ENCODE measurements at regions not wholly inside any gene's neighbourhood (a gene's known extent, or its start where the extent isn't known, plus 50 kb on each side); places are given as distances from the start of the nearest gene placed in this dataset.
A peak's percentile ranks its signal among the peaks of the same experiment; 100 is the strongest.
"Not testable (repeated sequence)": the region's sequence is repeated elsewhere in the genome, so short reads cannot be mapped to it uniquely, and the experiment has no call there.

DNA sequence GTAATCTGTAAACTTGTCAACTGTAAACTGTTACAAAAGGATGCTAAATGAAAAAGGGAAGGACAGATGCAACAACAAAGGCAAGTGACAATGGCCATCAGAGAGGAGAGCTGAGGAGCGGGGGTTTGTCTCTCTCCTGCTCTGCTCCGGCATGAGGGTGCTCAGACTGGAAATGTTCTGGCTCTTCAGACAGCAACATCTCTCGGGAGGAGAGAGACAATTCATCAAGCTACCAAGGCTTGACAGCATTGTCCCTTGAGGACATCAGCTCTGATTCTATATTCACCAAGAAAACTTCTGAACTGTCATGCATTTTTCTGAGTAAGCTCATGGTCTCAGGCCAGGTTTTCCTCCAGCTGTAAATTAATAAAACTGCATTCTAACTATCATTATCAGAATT lies 408.2 kb downstream of the IGSF11 start:
- no peak for DNase-seq (ENCODE audit: low read depth in 3 of 3, low spot score in 2 of 3)

DNA sequence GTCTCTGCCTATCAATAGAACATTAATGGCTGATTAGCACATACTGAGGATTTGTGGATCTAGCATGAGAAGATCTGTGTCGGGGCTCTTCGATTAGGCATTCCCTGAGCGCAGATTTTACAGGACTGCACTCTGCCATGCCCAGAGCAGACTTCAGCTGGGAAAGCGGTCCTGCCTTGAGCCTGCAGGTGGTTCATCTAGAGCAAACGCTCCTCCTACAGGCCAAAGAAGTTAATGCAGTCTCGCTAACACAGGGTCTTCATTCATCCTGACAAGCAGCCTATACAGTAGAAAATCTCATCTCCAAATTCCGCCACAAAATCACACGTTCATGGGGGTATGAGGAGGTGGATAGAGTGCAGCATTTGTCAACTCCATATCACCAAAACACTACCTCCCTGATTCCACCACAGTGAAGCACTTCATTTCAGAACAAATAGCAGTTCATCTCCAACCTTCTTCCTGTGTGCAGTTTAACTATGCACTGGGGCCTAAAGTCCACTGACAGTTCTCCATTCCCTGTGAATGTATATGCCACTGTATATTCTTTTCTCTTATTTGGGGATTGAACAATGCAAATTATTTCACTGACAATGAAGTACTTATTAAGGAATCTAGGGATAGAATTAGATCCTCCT lies 405.8 kb downstream of the IGSF11 start:
- peak; percentile 31 to 65 (median 62) for DNase-seq (ENCODE audit: low read depth in 3 of 3, low spot score in 2 of 3)

DNA sequence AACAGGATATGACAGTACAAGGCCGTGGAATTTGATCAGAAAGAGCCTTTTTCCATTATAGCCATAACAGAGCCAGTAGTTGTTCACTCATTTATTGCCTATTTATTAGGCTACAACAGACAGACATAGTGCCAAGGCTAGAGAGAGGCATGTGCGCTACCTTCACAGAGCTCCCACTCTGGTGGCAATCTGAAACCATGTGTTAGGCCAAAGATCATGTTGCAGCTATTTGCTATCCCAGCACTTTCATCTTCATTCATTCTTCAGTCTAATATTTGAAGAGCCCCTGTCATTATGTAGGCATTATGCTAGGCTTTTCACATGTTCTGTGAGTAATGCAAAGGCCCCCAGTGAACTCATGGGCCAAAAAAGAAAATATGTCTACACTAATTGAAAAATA lies 404.8 kb downstream of the IGSF11 start:
- no peak for DNase-seq (ENCODE audit: low read depth in 3 of 3, low spot score in 2 of 3)

DNA sequence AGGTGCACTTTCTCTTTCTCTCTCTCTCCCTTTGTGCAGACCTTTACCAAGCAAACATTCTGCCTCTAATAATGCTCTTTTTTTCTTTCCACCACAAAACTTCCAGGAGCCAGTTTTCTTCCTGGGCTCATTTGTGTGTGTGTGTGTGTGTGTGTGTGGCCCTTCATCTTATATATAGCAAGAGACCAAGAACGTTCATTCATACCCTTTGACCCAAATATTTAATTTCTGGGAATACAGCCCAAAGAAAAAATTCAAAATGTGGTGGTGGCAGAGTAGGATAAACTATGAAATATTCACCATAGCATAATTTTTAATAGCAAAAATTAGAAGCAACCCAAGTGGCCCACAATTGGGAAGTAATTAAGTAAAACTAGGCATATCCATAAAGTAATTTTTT lies 398.9 kb downstream of the IGSF11 start:
- no peak for DNase-seq (ENCODE audit: low read depth in 3 of 3, low spot score in 2 of 3)

DNA sequence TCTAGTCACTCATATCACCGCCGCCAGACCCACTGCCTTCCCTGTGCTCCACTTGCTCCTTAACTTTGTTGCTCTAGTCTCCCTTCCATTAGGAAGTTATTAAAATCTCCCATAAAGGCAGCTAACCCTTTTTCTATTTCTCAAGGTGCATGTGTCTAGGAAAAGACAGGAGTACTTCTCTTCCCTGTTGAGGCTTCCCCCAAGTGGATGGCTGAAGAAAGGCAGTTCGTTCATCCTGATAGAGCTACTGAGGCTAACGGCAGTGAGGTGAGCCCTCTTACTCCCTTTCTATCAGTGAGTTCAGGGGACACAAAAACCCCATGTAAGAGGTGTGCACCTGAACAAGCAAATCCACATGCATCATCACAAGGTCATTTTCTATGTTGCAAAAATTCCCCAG lies 397.8 kb downstream of the IGSF11 start:
- no peak for DNase-seq (ENCODE audit: low read depth in 3 of 3, low spot score in 2 of 3)

DNA sequence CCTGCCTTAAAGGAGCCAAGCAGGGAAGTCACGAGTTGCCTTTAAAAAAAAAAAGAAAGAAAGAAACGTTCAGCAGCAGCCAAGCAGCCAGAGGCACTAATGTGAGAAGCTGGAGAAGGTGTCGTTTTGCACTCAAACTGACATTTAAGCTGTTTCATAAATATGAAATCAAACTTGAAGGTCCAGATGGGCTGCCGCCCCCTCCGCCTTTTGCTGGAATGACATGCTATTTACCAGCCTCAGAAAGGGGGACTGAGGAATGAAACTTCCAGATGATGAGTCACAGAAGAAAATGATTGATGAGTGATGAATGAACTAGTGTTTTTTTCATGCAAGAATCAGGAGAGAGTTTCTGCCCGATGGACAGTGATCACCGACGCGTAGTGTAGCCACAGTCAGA lies 396.8 kb downstream of the IGSF11 start:
- DNase-seq (ENCODE audit: low read depth in 3 of 3, low spot score in 2 of 3): no peak

DNA sequence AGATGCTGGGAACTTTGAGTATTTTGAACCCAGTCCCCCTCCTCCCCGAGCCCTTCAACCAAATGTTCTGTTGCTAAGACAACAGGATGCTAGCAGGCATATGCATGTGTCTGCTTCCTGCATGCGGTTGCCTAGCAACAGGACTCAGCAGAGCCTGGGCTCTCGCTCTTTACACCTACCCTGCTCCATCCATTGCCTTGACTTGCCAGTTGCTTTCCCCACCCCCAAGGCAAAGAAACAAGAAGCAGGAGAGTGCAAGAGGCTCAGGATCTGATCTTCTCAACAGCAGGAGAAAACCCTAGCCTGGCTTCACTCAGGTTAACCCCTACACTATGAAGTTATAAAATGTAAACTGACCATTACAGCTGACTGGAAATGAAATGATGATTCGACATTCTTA lies 393.0 kb downstream of the IGSF11 start:
- peak in 2 of 3 donors; percentile 5 to 29 for DNase-seq (ENCODE audit: low read depth in 3 of 3, low spot score in 2 of 3)

DNA sequence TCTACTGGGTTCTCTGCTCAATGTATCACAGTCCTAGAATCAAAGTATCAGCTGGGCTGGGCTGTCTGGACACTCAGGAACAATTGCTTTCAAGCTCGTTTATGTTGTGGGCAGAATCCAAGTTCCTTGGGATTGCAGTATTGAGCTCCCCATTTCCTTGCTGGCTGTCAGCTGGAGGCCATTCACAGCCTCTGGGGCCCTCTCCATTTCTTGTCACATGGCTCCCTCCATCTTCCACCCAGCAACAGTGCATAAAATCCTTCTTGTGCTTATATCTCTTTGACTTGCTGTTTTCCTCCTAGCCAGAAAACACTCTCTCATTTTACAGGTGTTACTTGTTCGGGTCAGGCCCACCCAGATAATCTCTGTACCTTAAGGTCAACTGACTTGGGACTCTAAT lies 363.5 kb downstream of the IGSF11 start:
- DNase-seq (ENCODE audit: low read depth in 3 of 3, low spot score in 2 of 3): no peak

DNA sequence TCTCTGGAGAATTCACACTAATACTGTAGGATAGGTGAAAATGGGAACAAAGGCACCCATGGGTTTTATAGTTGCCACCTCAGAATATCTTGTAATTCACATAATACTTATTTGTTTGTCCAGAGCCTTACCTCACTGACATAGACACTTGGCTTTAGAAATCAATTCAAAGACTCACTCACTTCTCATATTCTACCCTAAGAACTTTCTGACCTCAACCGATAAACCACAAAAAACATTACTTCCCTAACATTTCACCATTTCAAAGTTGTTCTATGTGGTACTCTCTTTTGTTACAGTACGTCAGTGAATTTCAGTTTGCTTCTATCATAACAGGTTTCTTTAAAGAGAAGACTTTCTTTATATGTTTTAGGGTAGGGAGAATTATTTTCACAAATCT lies 359.3 kb downstream of the IGSF11 start:
- DNase-seq (ENCODE audit: low read depth in 3 of 3, low spot score in 2 of 3): no peak

DNA sequence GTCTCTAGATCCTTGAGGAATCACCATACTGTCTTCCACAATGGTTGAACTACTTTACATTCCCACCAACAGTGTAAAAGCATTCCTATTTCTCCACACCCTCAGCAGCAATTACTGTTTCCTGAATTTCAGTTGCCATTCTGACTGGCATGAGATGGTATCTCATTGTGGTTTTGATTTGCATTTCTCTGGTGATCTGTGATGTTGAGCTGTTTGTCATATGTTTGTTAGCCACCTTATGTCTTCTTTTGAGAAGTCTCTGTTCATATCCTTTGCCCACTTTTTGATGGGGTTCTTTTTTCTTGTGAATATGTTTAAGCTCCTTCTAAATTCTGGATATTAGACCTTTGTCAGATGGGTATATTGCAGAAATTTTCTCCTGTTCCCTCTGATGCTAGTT lies 356.0 kb downstream of the IGSF11 start:
- not testable (repeated sequence) for DNase-seq (ENCODE audit: low read depth in 3 of 3, low spot score in 2 of 3)

DNA sequence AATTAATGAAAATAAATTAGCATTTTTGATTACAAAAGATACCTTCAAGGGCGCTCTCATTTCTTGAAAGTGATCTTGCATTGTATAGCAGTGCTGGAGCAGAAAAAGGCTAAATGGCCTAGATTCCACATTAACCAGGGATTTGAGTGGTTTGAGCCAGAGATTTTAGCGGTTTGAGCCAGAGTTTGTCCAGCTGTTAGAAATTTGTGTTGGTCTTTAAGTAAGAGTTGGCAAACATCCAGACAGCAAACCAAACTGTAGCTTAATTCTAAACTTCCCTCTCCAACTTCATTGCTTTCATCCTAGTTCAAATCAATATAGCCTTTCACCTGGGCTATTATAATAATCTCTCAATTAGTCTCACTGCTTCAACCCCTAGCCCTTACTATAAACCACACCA lies 351.7 kb downstream of the IGSF11 start:
- DNase-seq (ENCODE audit: low read depth in 3 of 3, low spot score in 2 of 3): peak; percentile 29 to 49 (median 44)

DNA sequence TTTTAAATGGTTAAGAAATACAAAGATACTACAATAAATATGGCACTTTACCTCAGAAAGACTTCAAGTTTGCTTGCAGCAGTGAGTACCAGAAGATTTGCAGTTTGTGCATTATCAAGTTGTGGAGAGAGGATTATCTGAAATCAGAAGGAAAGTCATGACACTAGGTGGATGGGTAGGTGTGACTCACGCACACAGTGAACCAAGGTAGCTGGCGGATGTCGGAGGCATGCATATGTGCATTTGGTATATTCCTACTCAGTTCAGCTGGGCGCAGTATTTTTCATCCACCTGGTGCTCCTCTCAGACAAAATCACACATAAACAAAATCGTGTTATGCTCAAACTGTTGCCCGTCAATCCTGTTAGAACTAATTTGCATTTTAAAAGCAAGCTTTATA lies 351.0 kb downstream of the IGSF11 start:
- no peak for DNase-seq (ENCODE audit: low read depth in 3 of 3, low spot score in 2 of 3)

DNA sequence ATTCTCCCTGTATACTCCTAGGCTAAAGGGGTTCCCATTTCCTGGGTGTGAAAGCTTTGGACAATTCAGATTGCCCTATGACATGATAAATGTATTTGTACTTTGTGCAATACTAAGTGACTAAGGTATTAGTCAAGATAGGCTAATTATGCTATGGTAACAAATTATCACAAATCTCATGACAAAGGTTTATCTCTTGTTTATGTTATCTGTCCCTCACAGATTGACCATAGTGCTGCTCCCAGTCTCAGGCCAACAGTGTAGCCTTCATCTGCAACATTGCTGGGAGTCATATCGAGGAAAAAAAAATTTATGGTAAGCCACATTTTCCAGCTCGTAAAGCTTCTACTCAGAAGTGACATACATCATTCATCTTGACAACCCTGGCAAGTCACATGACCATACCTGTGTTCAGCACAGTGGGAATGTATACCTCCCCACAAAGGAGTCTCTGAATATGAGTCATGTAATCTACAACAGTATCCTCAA lies 346.2 kb downstream of the IGSF11 start:
- DNase-seq (ENCODE audit: low read depth in 3 of 3, low spot score in 2 of 3): no peak

DNA sequence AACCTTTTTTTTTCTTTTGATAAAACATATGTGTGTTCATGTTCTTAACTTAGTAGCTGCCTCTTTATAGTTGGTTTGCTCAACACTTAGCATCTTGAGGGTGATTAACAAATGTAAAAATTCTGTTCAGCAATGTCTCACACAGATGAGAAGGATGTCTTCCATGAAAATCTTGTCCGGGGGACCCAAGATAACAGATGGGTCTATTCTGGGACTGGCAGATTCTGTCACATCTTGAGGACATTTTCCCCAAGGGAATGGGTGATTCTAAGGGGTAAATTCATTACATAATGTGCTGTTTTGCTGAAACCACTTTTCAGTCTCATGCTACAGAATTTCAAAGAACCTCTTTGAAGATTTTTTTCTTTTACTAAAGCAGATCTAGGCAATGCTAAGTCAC lies 342.2 kb downstream of the IGSF11 start:
- no peak for DNase-seq (ENCODE audit: low read depth in 3 of 3, low spot score in 2 of 3)

DNA sequence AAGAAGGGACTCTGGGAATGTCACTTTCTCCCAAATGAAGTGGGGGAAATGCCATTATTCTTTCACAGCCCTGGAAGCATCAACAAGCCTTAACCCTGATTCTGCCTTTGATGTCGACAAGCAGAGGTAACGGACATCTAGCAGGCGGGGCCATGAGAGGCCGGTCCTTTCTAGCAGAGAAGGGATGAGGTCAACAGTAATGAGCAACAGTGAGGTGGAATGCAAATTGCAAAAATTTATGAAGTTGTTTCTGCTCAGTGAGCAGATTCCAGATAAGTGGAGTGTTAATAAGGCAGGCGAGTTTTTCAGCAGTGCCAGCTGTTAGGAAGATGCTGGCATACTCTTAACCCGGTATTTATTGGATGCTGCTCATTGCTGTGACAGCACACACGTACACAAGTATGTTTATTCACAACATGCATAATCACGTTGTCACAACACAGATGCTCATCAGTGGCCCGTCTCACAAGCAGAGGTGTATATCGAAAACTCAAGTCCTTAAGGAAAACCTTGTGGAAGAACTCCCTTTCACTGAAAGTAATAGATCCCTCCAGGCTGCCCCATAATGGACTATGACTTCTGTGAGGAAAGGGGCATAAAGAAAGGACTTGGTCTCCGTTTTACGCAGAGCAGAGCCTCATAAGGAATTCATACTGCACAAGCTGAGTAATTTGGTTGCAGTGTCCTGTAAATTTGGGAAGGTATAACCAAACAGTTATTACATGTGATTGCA lies 329.0 kb downstream of the IGSF11 start:
- no peak for DNase-seq (ENCODE audit: low read depth in 3 of 3, low spot score in 2 of 3)

DNA sequence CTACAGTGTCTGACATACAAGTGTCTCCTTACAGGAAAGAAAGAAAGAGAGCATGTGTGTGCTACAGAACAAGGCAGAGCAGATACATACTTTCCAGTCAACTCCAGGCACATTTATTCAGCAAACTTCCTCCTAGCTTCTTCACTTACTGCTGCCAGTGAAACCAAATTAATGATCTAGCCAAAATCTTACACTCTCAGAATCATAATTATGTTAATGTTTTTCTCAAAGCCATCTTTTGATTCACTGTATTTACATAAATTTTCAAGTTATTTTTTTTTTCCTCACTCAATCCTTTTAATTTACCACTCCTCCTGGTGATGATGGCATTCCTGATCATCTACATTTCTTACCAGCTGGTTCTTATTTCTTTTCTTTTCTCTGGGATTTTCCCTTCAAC lies 326.7 kb downstream of the IGSF11 start:
- DNase-seq (ENCODE audit: low read depth in 3 of 3, low spot score in 2 of 3): no peak

DNA sequence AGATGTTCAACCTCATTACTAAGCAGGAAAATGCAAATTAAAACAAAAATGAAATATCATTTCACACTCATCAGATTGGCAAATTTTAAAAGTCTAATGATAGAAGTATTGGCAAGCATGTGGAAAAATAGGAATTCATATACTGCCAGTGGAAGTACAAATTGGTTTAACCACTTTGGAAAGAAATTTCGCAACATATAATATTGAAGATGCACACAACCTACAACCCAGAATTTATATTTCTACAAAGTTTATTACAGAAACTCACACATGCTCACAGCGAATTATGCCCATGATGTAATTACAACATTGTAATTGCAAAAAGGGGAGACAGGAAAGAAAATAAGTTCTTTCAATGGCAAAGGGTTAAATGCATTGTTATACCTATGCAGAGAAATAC lies 324.1 kb downstream of the IGSF11 start:
- no peak for DNase-seq (ENCODE audit: low read depth in 3 of 3, low spot score in 2 of 3)

DNA sequence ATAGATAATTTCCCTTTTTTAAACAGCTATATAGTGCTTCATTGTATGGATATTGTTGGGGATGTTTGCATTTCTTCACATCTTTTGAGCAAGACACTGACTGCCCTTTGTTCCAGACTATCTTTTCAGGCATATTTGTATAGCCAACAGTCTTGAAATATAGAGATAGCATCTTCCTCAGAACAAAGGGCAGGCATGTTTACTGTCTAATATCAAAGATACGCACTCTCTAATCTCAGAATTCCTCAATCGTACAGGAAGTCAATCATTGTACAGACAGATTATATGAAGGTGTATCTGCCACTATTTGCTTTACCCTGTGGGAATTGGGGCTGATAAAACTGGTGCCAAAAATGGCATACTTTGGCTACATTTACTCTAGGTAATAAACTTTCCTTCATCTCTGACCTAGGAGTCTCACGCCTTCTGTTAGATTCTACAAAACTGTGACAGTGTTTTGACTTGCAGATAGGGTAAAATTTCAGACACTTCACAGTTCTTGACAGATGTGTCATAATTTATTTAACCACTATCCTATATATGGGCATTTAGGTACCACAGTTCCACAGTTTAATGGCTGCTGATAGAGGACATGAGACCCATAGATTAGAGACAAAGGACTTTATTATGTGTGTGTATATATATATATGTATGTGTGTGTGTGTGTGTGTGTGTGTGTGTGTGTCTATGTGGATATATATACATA lies 321.0 kb downstream of the IGSF11 start:
- no peak for DNase-seq (ENCODE audit: low read depth in 3 of 3, low spot score in 2 of 3)

DNA sequence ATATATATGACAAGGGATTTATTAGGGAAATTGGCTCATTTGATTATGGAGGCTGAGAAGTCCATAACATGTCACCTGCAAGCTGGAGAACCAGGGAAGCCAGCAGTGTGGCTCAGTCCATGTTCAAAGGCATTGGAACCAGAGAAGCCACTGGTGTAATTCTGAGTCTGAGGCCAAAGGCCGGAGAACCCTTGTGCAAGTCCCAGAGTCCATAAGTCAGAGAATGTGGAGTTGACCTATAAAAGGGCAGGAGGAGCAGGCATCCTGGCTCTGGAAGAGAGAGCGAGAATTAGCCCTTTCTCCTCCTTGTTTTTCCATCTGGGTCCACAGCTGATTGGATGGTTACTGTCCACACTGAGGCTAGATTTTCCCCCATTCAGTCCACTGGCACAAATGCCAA lies 319.8 kb downstream of the IGSF11 start:
- DNase-seq (ENCODE audit: low read depth in 3 of 3, low spot score in 2 of 3): no peak

DNA sequence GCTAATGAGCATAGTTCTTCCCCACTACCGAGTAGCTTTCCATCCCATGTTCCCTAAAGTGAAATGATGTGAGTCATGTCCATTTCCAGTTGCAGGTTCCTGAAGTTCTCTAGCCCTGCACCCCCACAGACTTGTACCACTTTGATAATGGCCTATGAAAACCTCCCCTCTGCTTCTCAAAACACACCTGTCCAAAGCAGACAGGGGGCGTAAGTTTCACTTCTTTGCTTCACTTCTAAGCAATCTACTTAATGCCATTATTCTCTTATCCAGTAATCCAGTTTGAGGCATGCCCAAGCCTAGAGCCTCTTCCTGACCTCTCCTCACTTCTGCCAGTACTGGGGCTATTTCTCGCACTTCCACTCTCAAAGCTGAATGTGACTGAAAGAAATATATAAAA lies 305.1 kb downstream of the IGSF11 start:
- no peak for DNase-seq (ENCODE audit: low read depth in 3 of 3, low spot score in 2 of 3)

DNA sequence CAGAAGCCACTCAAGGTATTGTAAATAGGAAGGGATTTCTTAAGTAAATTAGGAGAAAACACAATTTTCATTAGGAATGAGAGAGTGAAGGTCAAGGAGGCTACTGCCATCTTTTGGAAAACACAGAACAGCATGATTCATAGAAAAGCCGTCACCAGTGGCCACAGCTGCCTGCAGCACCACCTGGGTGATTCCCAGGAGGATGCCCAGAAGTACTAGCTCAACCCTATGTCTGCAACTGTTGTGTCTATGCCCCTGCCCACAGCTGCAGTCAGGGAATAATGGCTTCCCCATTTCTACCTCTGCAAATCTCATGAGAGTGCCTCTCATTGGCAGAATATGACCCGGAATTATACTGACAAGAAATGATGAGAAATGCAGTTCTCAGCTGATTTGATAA lies 300.0 kb downstream of the IGSF11 start:
- no peak for DNase-seq (ENCODE audit: low read depth in 3 of 3, low spot score in 2 of 3)

DNA sequence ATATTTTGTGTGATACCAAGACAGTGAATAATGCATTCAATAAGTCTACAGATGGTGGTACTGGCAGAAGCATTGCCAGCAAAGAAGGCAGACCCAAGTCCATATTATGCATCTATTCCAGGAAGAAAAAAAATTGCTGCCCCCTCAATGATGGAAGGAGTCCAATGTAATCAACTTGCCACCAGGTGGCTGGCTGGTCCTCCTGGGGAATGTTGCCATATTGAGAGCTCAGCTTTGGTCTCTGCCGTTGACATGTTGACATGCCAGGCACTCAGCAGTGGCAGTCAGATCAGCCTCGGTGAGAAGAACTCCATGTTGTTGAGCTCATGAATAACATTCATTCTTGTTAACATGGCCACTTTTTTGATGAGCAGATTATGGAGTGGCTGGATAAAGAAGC lies 298.5 kb downstream of the IGSF11 start:
- no peak for DNase-seq (ENCODE audit: low read depth in 3 of 3, low spot score in 2 of 3)

All from right renal cortex interstitium (tissue), 3 donors.